Activated CD8-positive, alpha-beta memory T cell treated with anti-CD3 and anti-CD28 coated beads, Interleukin-2, amount 50 U/mL, for 48 hours (primary cell): ENCODE measurements at regions not wholly inside any gene's neighbourhood (a gene's known extent, or its start where the extent isn't known, plus 50 kb on each side); places are given as distances from the start of the nearest gene placed in this dataset.
"Not testable (repeated sequence)": the region's sequence is repeated elsewhere in the genome, so short reads cannot be mapped to it uniquely, and the experiment has no call there.

Experiments
- DNase-seq: peaks from one replicate; pipeline ENCODE4 v3.0.0-alpha.2; 2020

DNA sequence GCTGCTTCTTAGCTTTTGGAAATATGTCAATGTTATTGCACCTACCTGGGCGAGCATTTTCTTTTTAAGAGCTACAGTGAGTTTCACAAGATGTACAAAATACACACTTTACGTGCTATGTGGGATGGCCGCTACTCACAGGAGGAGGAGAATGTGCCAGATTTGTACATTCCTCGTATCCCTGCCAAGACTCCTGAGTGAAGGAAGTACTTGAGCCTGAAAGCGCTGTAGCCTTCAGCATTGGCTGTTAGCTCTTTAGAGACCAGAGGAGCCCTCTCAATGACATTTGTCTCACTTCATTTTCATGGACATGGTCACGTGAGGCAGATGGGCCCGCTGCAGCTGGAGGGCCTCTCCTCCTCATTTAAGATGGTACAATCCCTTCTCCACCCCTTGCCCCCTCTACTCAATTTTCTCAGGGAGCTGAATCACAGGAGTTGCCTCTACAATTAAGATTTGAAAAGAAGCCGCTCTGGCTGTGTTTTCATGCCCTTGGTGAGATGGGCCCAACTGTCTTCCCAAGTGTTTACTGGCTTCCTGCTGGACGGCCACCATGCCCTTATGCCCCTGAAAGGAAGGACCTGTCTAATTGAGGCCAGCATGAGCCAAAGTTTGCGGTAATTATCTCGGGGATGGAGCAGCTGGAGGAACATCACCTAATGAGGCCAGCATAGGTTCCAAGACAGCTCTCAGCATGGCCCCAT lies 442.6 kb downstream of the PRDM2 start:
- DNase-seq = no peak

DNA sequence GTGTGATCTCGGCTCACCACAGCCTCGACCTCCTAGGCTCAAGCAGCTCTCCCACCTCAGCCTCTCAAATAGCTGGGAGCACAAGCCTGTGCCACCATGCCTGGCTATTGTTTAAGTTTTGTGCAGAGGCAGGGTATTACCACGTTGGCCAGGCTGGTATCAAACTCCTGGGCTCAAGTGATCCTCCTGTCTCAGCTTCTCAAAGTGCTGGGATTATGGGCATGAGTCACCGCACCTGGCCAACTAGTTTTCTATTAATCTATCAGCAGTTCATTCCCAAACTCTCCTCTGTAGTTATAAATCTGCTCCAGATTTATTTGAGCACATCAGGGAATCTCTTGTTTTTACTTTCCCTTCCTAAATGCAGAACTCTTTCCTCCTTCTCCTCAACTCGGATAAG lies 443.8 kb downstream of the PRDM2 start:
- no peak for DNase-seq

DNA sequence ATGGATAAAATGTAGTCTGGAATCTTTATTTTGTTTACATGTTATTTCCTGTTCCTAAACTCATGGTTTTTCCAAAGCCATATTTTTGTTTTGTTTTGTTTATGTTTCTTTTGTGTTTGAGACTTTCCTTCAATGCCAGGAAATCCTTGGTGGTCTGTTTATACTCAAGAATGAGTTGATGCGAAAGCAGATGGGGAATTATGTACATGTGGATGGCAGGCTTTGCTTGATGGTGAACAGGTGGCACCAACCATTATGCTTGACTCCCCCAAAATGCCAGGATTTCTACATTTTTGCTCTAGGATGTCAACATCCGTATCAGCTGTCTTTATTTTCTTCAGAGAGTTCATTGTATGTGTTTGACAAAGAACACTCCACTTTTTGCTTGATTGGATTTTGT lies 448.5 kb downstream of the PRDM2 start:
- DNase-seq = no peak

DNA sequence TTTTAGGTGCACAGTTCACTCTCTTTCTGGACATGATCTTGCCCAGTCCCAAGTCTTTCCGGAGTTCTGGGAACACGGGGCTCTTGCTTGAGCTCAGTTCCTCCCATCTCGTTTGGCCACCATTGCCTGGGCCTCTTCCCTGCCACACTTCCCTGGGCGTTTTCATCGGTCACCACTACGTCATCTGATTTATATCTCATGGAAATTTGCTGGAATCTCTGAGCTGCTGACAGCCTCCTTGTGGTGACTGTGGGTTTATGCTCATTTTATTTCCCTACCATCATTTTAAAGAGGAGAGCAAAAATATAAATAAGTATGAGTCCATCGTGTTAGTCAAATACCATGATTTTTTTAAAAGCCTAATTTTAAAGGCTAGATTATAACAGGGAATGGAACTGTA lies 449.1 kb upstream of the KAZN start:
- no peak for DNase-seq

DNA sequence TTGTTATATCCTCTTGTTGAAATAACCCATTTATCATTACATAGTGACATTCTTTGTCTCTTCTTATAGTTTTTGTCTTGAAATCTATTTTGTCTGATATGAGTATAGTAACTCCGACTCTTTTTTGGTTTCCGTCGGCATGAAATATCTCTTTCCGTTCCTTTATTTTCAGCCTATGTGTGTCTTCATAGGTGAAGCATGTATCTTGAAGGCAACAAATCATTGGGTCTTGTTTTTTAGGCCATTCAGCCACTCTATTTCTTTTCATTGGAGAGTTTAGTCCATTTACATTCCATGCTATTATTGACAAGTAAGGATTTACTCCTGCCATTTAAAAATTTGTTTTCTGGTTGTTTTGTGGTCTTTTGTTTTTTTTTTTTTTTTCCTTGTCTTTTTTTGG lies 441.9 kb upstream of the KAZN start:
- no peak for DNase-seq

DNA sequence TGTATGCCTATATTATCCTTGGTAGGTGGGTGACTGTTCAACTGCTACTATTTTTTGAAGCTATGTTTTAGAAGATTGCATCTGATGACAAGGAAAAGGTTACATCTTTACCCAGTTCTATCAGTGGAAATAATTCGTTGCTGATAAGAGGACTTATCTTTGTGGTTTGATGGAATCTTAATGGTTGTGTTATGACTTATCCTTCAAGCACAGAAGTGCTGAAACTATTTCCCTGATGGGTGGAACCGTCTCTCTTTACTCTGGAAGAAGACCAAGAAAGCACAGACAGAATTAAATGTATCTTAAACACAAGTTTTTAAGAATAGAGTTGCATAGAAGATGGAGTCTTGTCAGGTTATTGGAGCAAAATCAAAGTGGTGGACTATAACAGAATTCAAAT lies 437.7 kb upstream of the KAZN start:
- no peak for DNase-seq

DNA sequence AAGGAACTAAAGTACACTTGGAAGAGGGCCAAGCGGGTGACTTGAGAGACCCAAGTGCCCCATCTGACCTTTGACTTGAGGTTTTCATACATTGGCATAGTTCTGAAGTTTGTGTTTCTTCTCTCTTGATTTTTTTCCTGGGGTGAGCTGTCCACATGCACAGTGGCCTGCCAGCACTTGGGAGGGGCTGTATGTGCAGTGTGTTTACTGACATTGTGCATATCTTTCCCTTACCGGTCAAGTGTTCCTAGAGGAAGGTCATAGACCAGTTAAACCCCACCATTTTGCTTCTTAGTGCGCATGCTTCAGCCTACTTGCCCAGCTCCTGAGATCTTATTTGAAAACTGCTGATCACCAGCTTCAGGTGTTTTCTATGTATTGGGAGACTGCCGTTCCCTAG lies 435.2 kb upstream of the KAZN start:
- DNase-seq = no peak

DNA sequence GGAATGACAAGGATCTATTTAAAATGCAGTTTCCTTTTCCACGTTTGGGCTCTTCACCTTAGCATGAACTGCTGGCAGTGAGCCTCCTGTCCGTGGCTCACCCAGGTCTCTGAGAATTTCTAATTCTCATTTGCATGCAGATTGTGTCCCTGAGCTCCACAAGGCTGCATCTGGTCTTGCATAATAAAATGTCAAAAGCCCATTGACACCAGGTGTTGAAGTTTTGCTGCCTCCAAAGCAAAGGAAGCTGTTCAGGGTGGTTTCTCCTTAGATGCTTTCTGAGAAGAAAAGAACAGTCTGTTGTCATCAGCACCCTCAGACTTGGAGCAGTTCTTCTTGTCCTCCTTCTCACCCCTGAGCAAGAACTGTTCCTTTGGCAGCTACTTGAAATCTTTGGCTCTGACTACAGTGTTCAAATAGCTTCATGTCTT lies 433.1 kb upstream of the KAZN start:
- DNase-seq = no peak

DNA sequence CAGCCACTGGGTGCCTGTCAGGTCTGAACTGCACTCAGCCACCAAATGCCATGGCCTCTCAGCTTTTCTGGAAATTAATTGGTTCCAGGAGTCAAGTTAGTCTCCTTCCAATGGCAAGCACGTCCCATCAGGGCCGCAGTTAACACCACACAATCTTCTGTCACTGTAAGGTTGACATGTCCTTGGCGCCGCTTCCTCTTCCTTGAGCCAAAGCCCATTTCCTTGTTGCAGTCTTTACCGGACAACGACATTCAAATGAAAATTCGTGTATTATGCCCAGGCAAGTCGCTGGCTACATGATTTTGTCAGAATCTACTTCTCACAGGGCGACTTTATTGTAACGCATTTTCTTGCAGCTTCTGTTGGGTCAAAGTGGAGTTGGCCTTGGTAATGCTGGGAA lies 430.6 kb upstream of the KAZN start:
- DNase-seq = no peak

DNA sequence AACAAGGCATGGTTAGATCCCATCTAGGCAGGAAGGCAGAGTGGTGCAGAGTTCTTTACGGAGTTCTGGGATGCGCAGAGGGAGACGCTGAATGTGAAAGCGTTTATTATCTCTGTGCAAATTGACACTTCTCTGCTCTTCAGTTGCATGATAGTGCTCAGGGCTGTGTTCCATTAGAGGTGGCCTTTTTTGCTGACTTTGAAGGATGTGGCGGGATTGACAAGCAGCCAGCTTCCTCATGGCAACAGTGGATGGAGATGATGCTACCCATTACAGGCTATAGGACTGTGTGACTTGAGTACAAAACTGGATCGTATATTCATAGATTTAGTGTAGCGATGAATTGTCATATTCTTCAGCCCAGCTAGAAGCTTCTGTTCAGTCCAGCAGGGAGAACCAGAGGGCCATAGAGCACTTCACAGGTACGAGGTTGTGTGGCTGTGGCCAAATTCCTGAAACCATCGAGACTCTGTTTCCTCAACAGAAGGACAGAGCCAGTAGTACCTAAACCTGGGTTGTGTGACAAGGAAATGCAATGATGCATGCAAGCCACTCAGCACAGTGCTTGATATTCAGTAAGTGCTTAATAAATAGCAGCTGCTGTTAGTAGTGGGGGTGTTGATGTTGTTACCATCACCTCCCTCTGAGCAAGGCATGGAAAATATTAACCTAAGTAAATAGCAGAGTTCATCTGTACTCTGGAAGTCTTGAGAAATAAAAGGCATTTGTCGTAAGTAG lies 430.0 kb upstream of the KAZN start:
- no peak for DNase-seq

DNA sequence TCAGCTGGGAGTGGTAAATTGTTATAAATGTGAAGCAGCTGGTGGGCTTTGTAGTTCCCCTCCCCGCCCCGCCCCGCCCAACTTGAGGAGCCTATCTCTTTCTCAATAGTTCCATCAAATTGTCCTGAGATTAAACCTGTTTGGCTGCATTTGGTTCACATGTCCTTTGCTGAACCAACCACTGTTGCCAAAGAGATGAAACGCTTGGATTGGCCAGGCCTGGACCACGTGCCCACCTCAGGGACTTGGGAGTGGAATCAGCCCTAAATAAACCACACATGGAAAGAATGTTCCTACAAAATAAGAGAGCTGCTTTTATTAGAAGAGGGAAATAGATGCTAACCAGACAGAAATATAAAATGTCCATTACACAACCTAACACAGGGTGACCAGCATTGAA lies 424.9 kb upstream of the KAZN start:
- no peak for DNase-seq

DNA sequence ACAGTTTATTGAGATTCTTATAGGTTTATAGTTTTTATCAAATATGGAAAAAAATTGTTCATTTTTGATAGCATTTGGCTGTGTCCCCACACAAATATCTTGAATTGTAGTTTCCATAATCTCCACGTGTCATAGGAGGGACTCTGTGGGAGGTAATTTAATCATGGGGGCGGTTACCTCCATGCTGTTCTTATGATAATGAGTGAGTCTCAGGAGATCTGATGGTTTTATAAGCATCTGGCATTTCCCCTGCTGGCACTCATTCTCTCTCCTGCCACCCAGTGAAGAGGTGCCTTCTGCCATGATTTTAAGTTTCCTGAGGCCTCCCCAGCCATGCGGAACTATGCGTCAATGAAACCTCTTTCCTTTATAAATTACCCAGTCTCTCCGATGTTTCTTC lies 420.6 kb upstream of the KAZN start:
- DNase-seq = not testable (repeated sequence)

DNA sequence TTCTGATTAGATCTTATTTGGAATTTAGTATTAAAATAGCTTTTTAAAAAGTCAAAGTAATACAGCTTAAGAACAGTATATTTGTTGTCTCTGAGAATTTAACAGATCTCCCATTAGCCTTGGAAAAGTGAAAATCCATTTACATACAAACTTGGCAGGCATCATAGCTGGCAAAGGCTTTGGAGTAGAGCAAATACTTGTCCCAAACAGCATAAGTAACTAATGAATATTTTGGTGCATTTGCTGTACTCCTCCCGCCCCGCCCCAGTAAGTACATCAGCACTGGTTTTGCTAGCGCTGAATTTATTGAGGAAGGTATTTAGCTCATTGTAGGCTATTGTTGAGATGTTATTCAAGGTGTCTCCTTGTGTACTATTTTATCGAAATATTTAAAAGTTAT lies 417.7 kb upstream of the KAZN start:
- no peak for DNase-seq

DNA sequence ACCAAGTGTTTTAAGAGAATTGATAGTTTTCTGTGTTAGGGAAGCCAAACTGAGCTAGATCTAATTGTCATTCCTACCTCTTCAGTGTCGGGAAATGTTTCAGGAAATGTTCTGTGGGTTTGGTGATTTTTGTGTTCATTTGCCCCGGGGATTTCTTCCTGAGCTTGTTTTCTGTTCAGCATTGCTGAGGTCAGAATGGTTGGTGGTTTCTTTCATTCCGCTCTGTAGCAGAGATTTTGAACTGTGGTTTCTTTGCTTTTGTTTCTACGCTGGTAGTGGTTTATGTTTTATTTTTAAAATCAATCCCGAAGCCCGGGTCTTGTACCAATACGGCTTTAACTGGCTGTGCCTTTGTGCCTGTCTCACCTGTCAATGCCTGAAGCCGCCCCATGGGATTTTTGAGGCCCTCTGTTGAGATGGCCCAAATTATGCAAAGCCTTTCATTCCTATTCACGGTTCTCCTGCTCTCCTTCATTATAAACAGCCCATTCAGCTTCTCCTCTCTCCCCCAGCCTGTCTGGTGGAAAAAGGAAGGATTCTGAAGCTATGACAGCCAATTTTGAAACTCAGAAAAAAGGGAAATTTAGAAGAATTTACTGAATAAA lies 417.2 kb upstream of the KAZN start:
- no peak for DNase-seq

DNA sequence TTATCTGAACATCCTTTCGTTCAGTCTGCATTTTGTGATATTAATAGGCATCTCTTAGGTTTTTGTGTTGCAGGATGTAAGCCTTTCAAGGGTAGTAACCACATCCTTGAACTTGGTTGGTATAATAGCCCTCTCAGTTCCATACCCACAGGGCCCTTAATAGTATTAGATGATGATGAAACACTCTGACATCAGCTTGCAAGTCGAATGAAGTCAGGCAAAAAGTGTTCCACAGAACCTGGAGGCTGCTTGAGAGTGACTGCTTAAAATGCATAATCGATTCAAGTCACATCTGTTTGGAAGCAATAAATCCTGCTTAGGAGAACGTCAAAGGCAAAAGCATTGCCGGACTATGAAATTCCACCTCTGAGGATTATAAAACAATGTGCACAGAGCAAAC lies 415.6 kb upstream of the KAZN start:
- DNase-seq = no peak

DNA sequence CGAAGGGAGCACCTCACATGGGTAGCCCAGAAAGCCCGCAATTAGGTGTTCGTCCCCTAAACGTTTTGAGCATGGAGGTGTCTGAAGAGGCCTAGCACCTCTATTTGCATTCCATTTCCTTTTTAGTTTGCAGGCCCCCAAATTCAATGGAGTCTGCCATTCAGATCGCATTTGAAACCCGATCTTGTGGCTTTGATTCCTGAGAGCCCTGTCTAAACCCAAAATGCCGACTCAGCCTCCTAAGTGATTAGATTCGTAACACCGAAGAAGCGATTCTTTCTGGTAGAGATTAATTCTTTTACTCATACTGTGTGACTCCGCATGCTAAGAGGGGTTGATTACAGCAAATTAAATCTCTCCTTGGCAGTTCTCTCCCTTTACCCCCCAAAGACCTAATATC lies 415.2 kb upstream of the KAZN start:
- no peak for DNase-seq

DNA sequence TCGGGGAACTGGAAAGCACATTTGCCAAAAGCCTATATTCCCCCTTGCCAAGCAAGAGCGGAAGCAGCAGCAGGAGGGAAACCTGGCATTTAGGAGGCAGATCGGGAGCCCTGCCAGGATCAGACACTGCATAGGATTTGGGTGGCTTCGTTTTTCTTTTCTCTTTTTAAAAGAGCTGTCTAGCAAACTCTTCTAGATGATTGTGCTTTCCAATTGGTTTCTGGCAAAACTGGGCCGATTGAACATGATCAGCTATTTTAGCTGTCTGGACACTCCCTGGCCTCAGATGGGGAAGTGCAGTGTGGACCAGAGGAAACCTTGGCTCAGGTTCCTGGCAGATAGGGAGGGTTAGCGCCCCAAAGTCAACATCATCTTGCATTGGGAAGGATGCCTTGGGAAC lies 414.0 kb upstream of the KAZN start:
- no peak for DNase-seq

DNA sequence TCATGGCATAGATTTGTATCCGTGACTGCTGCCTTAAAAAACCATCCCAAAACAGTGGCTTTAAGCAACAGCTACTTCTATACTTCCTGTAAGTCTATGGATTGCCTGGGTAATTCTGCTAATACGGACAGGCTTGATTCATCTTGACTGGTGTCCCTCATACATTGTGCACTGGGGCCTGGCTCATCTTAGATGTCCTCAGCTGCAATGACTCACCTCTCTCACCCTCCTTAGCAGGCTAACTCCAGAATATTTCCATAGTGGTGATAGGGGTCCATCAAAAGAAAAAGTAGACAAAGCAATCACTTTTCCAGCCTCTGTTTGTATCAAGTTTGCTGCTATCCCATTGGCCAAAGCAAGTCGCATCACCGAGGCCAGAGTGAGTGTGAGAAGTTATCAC lies 409.1 kb upstream of the KAZN start:
- DNase-seq = no peak

DNA sequence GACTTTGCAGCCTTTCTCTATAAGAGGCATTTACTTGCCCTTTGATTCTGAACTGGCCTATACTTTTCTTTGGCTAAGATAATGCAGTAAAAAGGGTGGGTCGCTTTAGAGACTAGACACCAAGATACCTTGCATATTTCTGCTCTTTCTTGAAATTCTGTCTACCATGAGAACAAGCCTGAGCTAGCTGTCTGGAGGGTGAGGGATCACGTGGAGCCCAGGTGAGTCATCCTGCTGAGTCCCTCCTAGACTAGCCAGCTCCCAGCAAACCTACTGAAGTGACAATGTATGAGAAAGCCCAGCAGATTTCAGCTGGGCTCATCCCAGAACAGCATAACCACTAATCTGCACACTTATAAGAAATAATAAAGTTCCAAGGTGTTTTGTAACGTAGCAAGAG lies 408.0 kb upstream of the KAZN start:
- DNase-seq = no peak

DNA sequence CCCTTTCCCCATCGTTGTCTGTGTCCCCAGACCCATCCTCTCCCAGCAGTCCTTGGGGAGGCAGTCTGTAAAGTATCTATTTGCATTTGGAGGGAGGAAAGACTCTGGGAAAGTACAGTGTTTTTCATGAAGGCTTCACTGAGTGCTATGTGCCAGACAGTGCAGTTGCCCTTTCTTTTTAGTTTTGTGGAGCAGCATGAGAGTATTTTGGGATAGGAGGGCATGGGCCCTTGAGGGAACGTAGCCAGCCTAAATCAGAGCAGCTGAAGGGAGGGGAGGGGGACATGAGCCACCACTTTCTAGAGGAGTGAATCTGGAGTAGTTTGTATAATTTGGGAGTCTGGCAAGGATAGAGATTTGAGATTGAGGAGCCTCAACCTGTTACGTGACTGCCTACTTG lies 404.0 kb upstream of the KAZN start:
- no peak for DNase-seq

DNA sequence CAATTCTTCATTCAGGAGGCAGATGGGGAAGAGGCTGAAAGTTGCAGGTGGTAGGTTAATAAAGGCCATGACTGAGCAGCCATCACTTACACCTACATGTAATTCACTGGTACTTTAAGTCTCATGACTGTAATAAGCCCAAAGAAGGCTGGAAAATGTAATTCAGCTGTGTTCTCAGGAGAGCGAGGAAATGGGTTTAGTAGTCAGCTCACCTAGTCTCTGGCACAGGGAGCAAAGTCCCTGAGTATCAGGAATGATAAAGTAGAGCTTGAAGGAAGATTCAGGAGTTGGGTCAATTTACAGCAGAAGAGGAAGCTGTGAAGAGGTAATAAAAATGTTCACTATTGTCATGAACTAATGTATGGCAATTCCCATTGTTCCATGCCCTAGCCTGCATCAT lies 393.4 kb upstream of the KAZN start:
- DNase-seq = no peak

DNA sequence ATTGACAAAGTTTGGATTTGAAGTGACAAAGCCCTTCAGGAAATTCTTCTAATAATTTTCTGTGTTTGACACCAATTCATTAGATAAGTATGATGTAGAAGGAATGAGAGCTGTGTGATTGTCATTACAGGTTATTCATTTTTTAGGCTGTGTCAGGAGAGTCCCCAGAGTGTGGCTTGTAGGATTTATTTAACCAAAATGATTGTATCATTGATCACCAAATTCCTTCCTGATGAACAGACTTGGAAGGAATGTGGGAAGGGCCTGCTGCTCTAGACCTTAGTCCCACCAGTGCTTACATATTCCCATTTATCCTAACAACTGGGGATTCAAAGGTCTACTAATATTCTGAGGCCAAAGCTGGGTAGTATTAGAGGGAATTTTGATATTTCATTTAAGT lies 383.3 kb upstream of the KAZN start:
- DNase-seq = no peak

DNA sequence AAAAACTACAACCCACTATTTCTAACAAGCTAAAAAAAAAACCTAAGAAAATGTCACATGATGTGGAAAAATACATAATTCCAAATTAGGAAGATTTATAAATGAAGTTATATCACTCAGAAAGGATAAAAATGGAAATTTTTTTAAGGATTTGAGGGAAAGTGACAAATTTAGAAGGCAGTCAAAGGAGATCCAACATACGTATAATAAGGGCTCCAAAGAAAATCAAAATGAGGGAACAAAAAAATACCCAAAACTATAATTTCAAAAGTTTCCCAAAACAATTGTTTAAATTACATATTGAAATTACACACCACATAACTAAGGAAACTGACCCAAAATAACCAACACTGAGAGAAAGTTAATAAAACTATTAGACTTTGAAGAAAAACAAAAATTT lies 381.1 kb upstream of the KAZN start:
- DNase-seq = no peak

DNA sequence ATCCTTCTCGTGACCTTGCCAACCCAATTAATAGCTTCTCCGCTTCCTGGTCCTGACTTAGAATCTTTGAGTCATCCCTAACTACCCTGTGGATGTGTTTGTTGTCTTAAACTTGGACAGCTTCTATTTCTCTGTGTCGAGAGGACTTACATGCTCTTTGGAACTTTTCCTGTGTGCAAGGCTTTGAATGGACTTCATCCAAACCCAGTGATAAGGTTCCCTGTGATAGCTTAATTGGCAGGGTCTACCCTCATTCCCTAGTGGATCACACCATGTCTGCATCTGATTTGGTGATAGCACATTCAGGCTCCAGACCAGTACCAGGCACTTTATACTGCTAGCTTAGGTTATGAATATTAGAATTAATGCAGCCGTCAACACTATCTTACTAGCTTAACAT lies 378.2 kb upstream of the KAZN start:
- DNase-seq = no peak

DNA sequence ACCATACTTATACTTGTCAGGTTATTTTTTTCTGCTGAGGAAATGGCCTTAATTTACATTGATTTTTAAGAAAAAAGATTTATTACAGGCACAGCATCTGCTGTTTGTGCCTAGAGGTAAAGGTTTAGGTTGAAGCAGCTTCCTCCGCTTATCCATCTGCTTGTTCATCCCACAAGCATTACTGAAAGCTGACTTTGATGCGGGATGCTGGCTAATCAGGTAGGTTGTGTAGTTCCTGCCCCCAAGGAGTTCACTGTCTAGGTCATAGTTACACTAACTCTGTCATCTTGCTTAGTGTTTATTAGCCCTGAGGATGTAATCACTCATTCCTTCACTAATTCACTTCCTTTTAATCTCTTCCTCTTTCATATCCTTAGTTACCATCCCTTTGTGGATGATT lies 377.7 kb upstream of the KAZN start:
- no peak for DNase-seq
